ENCODE measurements at regions not wholly inside any gene's neighbourhood (a gene's known extent, or its start where the extent isn't known, plus 50 kb on each side); places are given as distances from the start of the nearest gene placed in this dataset.
"Not testable (repeated sequence)": the region's sequence is repeated elsewhere in the genome, so short reads cannot be mapped to it uniquely, and the experiment has no call there.

DNA sequence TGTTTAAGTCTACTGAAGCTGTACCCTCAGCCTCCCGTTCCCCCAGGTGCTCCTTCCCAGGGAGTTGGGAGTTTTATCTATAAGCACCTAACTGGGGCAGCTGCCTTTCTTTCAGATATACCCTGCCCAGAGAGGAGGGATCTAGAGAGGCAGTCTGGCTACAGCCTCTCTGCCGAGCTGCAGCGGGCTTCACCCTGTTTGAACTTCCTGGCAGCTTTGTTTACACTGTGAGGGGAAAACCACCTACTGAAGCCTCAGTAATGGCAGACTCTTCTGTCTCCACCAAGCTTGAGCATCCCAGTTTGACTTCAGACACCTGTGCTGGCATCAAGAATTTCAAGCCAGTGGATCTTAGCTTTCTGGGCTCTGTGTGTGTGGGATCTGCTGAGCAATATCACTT lies 122.5 kb downstream of the MAGEE1 start:
- DNase-seq (ENCODE audit: extremely low spot score in 2 of 2), result no peak
- H3K4me1 ChIP-seq, result no peaks in the 10 kb centered on the region
- no peak for TF ChIP-seq POLR2AphosphoS5 (IDR thresholded peaks at IDR 0.05; ENCODE audit: insufficient read depth in 1 of 2, low read depth in 1 of 2)
- TF ChIP-seq, protein P1, sequence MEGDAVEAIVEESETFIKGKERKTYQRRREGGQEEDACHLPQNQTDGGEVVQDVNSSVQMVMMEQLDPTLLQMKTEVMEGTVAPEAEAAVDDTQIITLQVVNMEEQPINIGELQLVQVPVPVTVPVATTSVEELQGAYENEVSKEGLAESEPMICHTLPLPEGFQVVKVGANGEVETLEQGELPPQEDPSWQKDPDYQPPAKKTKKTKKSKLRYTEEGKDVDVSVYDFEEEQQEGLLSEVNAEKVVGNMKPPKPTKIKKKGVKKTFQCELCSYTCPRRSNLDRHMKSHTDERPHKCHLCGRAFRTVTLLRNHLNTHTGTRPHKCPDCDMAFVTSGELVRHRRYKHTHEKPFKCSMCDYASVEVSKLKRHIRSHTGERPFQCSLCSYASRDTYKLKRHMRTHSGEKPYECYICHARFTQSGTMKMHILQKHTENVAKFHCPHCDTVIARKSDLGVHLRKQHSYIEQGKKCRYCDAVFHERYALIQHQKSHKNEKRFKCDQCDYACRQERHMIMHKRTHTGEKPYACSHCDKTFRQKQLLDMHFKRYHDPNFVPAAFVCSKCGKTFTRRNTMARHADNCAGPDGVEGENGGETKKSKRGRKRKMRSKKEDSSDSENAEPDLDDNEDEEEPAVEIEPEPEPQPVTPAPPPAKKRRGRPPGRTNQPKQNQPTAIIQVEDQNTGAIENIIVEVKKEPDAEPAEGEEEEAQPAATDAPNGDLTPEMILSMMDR (IDR thresholded peaks at IDR 0.05), result no peak
- no peak for TF ChIP-seq POLR2A (IDR thresholded peaks at IDR 0.05)
- H3K4me3 ChIP-seq, result no peak overlapping the region
- intact Hi-C loops (cut with DNase I), result no loop called here
- no peaks in the 10 kb centered on the region for H3K27me3 ChIP-seq
- H3K9me3 ChIP-seq, result peaks cover 6% of the 10 kb centered on the region
- H3K36me3 ChIP-seq, result no peaks in the 10 kb centered on the region
- no peak overlapping the region for H3K27ac ChIP-seq

GRCh38 chrX:76555269-76555668 lies 127.8 kb downstream of the MAGEE1 start:
- no peak overlapping the region for H3K4me3 ChIP-seq
- intact Hi-C loops (cut with DNase I), result no loop called here
- H3K4me1 ChIP-seq, result no peaks in the 10 kb centered on the region
- no peaks in the 10 kb centered on the region for H3K27me3 ChIP-seq
- H3K27ac ChIP-seq, result no peak overlapping the region
- TF ChIP-seq, protein P1 (IDR thresholded peaks at IDR 0.05), result no peak
- TF ChIP-seq POLR2A (IDR thresholded peaks at IDR 0.05), result no peak
- TF ChIP-seq POLR2AphosphoS5 (IDR thresholded peaks at IDR 0.05; ENCODE audit: insufficient read depth in 1 of 2, low read depth in 1 of 2), result no peak
- H3K36me3 ChIP-seq, result no peaks in the 10 kb centered on the region
- peaks cover 11% of the 10 kb centered on the region for H3K9me3 ChIP-seq
- no peak for DNase-seq (ENCODE audit: extremely low spot score in 2 of 2)

DNA sequence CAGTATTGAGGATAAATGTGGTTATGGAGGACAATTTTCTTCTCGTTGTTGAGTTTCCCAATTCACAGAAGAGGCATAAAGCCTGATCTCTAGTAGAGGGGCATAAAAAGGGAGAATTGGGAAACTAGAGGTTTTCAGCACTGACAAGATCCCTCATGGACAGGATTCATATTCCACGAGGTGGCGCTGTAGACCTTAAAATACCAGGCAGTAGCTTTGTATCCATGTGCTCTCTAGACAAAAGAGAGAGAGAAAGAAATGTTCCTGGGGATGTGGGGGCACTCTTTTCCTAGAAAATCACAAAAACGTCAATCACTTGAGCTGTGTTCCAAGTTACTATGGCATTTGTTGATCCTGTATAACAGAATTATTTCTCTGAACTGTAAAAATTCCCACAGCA lies 128.3 kb downstream of the MAGEE1 start:
- Histone ChIP-seq H3K4me1 (no peaks in the 10 kb centered on the region), H3K4me3 (no peak overlapping the region), H3K27me3 (no peaks in the 10 kb centered on the region), H3K27ac (no peak overlapping the region), H3K9me3 (peaks cover 11% of the 10 kb centered on the region), H3K36me3 (no peaks in the 10 kb centered on the region)
- TF ChIP-seq POLR2A (IDR thresholded peaks at IDR 0.05) (no peak), POLR2AphosphoS5 (IDR thresholded peaks at IDR 0.05; ENCODE audit: insufficient read depth in 1 of 2, low read depth in 1 of 2) (no peak)
- TF ChIP-seq, protein P1 (IDR thresholded peaks at IDR 0.05), result no peak
- no peak for DNase-seq (ENCODE audit: extremely low spot score in 2 of 2)
- intact Hi-C loops (cut with DNase I), result no loop called here

DNA sequence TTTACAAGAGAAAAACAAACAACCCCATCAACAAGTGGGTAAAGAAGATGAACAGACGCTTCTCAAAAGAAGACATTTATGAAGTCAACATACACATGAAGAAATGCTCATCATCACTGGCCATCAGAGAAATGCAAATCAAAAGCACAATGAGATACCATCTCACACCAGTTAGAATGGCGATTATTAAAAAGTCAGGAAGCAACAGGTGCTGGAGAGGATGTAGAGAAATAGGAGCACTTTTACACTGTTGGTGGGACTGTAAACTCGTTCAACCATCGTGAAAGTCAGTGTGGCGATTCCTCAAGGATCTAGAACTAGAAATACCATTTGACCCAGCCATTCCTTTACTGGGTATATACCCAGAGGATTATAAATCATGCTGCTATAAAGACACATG lies 137.3 kb downstream of the MAGEE1 start:
- DNase-seq (ENCODE audit: extremely low spot score in 2 of 2); H3K4me3 ChIP-seq; H3K4me1 ChIP-seq; H3K27me3 ChIP-seq; intact Hi-C loops (cut with DNase I); H3K9me3 ChIP-seq; H3K27ac ChIP-seq; H3K36me3 ChIP-seq: not testable (repeated sequence)

DNA sequence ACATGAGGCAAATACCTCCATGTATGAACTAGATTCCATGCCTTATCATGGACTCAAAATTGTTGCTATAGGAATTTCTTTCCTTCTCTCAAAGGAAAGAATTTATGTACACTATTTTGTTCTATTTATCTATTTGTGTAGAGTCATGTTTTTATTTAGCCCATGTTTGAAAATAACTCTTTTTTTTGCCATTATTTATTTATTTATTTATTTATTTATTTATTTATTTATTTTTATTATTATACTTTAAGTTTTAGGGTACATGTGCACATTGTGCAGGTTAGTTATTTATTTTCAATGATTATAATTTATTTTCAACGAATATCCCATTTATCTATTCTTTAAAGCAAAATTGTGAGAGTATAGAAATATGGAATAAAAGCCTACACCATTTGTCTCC lies 177.9 kb downstream of the MAGEE1 start:
- Histone ChIP-seq H3K4me3 (no peak overlapping the region), H3K27me3 (no peaks in the 10 kb centered on the region), H3K4me1 (no peaks in the 10 kb centered on the region), H3K9me3 (no peaks in the 10 kb centered on the region), H3K27ac (no peak overlapping the region), H3K36me3 (no peaks in the 10 kb centered on the region)
- DNase-seq (ENCODE audit: extremely low spot score in 2 of 2), result no peak
- intact Hi-C loops (cut with DNase I), result no loop called here
- TF ChIP-seq POLR2A (IDR thresholded peaks at IDR 0.05) (no peak), POLR2AphosphoS5 (IDR thresholded peaks at IDR 0.05; ENCODE audit: insufficient read depth in 1 of 2, low read depth in 1 of 2) (no peak)
- TF ChIP-seq, protein P1 (IDR thresholded peaks at IDR 0.05), result no peak

- H3K4me3 ChIP-seq, result no peak overlapping the region
- no peaks in the 10 kb centered on the region for H3K27me3 ChIP-seq
- DNase-seq (ENCODE audit: extremely low spot score in 2 of 2), result peak in 1 of 2 donors; percentile 65
- H3K27ac ChIP-seq, result no peak overlapping the region
- H3K36me3 ChIP-seq, result no peaks in the 10 kb centered on the region
- TF ChIP-seq POLR2AphosphoS5 (IDR thresholded peaks at IDR 0.05; ENCODE audit: insufficient read depth in 1 of 2, low read depth in 1 of 2) (no peak), POLR2A (IDR thresholded peaks at IDR 0.05) (no peak)
- TF ChIP-seq, protein P1 (IDR thresholded peaks at IDR 0.05), result no peak
- H3K4me1 ChIP-seq, result no peaks in the 10 kb centered on the region
- intact Hi-C loops (cut with DNase I), result no loop called here
- H3K9me3 ChIP-seq, result peaks cover 3% of the 10 kb centered on the region
Measured at GRCh38 chrX:76617020-76617419, 189.5 kb downstream of the MAGEE1 start.
